SK-N-MC (cell line): ENCODE measurements at regions not wholly inside any gene's neighbourhood (a gene's known extent, or its start where the extent isn't known, plus 50 kb on each side); places are given as distances from the start of the nearest gene placed in this dataset.

Source experiments
- EZH2 ChIP-seq: fragments of 200-600 bp; sonication (generic); IDR thresholded peaks from one replicate; pipeline ENCODE4 v1.6.1; 2017; ENCODE audit warnings: antibody characterized with exemption
- POLR2AphosphoS5 ChIP-seq: IDR thresholded peaks from 2 replicates; pipeline ENCODE4 v1.6.1; 2012; ENCODE audit warnings: mild to moderate bottlenecking, low read depth, low read length, borderline replicate concordance

DNA sequence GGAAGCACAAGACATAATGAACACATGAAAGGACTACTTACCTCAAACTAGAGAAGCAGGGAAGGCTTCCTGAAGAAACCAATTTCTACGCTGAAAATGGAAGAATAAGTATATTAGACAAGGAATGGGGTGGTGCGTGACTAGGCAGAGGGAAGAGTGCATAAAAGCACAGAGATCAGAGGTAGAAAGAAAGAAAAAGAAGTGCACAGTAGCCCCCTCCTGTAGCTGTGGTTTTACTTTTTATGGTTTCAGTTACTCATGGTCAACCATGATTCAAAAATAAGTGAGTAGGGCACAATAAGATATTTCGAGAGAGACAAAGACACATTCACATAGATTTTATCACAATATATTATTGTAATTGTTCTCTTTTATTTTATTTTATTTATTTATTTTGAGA lies 934.5 kb upstream of the INTU start:
- TF ChIP-seq POLR2AphosphoS5 (no peak), EZH2 (no peak)
